IMR-90 (cell line): ENCODE measurements at regions not wholly inside any gene's neighbourhood (a gene's known extent, or its start where the extent isn't known, plus 50 kb on each side); places are given as distances from the start of the nearest gene placed in this dataset.

ENCODE experiments used
- BHLHE40 ChIP-seq: fragments of 150-350 bp; IDR thresholded peaks from 2 replicates; pipeline ENCODE4 v1.6.1; 2016; ENCODE audit warnings: mild to moderate bottlenecking, low read depth, low read length
- CEBPB ChIP-seq: IDR thresholded peaks from 2 replicates; pipeline ENCODE4 v1.6.1; 2012; ENCODE audit warnings: low read depth, low read length, improper control_type of control experiment
- CHD1 ChIP-seq: IDR thresholded peaks from 2 replicates; pipeline ENCODE4 v1.6.1; 2012; ENCODE audit warnings: low read depth, low read length, improper control_type of control experiment
- FOS ChIP-seq: fragments of 150-350 bp; IDR thresholded peaks from 2 replicates; pipeline ENCODE4 v1.6.1; 2016; ENCODE audit warnings: low read depth, low read length
- MAFK ChIP-seq: IDR thresholded peaks from 2 replicates; pipeline ENCODE4 v1.6.1; 2012; ENCODE audit warnings: low read depth, low read length, improper control_type of control experiment
- MAZ ChIP-seq: IDR thresholded peaks from 2 replicates; pipeline ENCODE4 v1.6.1; 2012; ENCODE audit warnings: low read depth, mild to moderate bottlenecking, low read length, improper control_type of control experiment, moderate library complexity, borderline replicate concordance
- MXI1 ChIP-seq: IDR thresholded peaks from 2 replicates; pipeline ENCODE4 v1.6.1; 2012; ENCODE audit warnings: low read depth, mild to moderate bottlenecking, low read length, moderate library complexity, borderline replicate concordance
- POLR2A ChIP-seq: IDR thresholded peaks from 2 replicates; pipeline ENCODE4 v1.6.1; 2012; ENCODE audit warnings: mild to moderate bottlenecking, low read depth, low read length
- RAD21 ChIP-seq: IDR thresholded peaks from 2 replicates; pipeline ENCODE4 v1.6.1; 2012; ENCODE audit warnings: low read length, improper control_type of control experiment
- RCOR1 ChIP-seq: IDR thresholded peaks from 2 replicates; pipeline ENCODE4 v1.6.1; 2012; ENCODE audit warnings: mild to moderate bottlenecking, low read length, improper control_type of control experiment; ENCODE audit not compliant: insufficient replicate concordance
- RFX5 ChIP-seq: IDR thresholded peaks from 2 replicates; pipeline ENCODE4 v1.8.0; 2012; ENCODE audit warnings: low read depth, mild to moderate bottlenecking, low read length, moderate library complexity
- SMC3 ChIP-seq: fragments of 150-350 bp; IDR thresholded peaks from 2 replicates; pipeline ENCODE4 v1.6.1; 2016; ENCODE audit warnings: low read depth, mild to moderate bottlenecking, antibody characterized with exemption, low read length, moderate library complexity
- TF ChIP-seq, protein P1 (sequence below): conservative IDR thresholded peaks from 2 replicates; pipeline ENCODE4 v1.5.1; 2012; ENCODE audit warnings: mild to moderate bottlenecking, low read depth, low read length, improper control_type of control experiment

DNA sequence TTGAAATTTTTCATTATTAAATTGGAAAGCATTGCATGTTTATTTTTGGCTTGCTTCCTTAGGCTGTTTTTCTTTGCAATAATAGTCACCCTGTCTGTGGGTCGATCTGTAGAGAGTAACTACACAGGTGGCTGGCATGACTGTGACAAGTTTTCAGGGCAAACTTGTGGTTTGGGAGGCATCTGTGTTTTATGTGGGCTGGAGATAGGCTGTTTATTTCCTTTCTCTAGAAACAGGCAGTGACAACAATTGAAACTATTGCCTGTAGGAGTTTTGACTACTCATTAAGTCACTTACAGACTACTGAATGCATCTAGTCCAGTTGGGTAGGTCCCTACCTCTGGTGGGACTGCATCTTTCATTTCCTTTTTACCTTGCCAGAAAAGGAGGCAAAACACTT lies 155.6 kb downstream of the DYRK2 start:
- TF ChIP-seq POLR2A (no peak), CEBPB (no peak), RAD21 (no peak), BHLHE40 (no peak), RCOR1 (no peak), SMC3 (no peak), MAZ (no peak), RFX5 (no peak), MAFK (no peak), CHD1 (no peak), MXI1 (no peak), FOS (no peak)
- TF ChIP-seq, protein P1, sequence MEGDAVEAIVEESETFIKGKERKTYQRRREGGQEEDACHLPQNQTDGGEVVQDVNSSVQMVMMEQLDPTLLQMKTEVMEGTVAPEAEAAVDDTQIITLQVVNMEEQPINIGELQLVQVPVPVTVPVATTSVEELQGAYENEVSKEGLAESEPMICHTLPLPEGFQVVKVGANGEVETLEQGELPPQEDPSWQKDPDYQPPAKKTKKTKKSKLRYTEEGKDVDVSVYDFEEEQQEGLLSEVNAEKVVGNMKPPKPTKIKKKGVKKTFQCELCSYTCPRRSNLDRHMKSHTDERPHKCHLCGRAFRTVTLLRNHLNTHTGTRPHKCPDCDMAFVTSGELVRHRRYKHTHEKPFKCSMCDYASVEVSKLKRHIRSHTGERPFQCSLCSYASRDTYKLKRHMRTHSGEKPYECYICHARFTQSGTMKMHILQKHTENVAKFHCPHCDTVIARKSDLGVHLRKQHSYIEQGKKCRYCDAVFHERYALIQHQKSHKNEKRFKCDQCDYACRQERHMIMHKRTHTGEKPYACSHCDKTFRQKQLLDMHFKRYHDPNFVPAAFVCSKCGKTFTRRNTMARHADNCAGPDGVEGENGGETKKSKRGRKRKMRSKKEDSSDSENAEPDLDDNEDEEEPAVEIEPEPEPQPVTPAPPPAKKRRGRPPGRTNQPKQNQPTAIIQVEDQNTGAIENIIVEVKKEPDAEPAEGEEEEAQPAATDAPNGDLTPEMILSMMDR: no peak
